Myocyte (in vitro differentiated cells): ENCODE measurements at regions not wholly inside any gene's neighbourhood (a gene's known extent, or its start where the extent isn't known, plus 50 kb on each side); places are given as distances from the start of the nearest gene placed in this dataset.
"Not testable (repeated sequence)": the region's sequence is repeated elsewhere in the genome, so short reads cannot be mapped to it uniquely, and the experiment has no call there.

Source experiments
- DNase-seq: peaks from one replicate; pipeline ENCODE4 v3.0.0-alpha.2; 2012; ENCODE audit warnings: low read depth

DNA sequence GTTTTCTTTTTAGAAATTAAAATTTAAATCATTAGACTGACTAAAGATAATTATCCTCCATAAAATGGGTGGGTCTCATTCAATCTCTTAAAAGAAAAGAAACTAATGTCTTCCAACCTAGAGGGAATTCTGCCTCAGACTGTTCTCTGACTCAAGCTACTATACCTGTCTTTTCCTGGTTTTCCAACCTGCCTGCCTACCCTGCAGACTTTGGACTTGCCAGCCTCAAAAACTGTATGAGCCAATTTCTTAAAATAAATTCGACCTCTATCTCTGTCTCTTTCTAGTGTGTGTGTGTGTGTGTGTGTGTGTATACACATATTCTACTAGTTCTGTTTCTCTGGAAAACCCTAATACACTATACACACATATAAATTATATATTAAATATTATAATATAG, 847.3 kb downstream of the PCDH17 start:
- DNase-seq: no peak

DNA sequence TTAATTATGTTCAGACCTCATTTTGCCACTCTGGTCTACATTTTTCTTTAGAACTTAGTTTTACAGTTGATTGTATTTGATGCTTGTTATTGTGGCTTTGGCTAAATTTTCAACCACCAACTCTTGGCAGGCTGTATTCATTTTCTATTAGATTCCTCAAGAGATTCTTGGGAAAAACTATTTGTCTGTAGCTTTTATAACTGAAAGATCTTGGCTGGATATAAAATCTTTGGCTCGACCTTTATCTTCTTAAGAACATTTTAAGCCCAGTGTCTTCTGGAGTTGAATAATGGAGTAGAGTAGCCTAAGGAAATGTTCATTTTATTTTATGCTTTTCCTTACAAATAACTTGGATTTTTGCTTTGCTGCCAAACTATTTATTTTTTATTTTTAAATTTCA, 848.5 kb downstream of the PCDH17 start:
- DNase-seq: no peak

DNA sequence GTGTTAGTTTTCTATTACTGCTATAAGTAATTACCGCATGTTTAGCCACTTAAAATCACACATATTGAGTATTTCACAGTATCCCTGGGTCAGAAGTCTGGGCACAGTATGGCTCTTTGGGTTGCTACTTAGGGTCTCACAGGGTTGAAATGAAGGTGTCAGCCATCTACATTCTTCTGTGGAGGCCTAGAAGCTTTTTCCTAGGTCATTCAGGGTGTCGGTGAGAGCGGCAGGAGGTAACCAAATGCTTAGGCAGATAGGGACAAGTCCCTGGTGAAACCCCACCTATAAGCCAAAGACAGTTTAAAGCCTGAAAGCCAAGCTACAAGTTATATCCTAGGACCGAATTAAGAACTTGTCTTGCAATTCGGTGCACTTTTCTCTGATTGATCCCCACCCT, 856.7 kb downstream of the PCDH17 start:
- DNase-seq: no peak

DNA sequence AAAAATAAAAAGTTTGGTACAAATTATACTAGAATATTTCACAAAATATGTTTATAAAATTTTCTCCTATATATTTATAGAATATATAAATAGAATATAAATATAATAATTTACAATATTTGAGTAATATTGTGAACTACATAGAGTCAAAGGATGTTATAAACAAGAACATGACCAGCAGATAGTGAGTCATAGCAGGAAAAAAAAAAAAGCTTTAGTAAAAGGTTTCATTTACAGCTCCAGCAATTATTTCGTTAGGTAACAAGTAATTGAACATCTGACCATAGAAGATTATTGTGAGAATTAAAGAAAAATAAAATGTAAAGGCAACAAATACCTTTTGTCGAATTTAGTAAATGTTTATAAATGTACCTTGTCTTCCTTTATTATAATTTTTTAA, 864.1 kb downstream of the PCDH17 start:
- no peak for DNase-seq

DNA sequence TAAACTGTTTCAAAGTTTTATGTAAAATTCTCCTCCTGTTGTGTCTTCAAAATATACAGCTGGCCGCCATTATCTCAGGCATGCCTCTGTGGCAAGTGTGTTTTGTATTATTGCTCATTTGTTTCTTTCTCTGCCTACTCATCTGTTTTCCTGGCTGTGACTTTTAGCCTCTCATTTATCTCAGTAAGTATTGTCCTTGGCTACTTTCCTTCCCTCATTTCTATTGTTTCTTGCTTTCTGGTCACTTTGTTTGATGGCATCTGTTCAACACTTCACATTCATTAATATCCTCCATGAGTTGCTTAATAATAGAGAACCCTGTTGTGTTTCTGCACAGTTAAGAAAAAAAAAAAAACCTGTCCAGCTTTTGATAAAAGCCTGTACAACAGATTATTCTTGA, 869.4 kb downstream of the PCDH17 start:
- no peak for DNase-seq

DNA sequence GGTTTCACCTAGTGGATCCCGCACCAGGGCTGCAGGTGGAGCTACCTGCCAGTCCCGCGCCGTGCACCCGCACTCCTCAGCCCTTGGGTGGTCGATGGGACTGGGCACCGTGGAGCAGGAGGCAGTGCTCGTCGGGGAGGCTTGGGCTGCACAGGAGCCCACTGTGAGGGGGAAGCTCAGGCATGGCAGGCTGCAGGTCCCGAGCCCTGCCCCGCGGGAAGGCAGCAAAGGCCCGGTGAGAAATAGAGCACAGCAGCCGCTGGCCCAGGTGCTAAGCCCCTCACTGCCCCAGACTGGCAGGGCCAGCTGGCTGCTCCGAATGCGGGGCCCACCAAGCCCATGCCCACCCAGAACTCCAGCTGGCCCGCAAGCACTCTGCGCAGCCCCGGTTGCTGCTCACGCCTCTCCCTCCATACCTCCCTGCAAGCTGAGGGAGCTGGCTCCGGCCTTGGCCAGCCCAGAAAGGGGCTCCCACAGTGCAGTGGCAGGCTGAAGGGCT, 872.7 kb downstream of the PCDH17 start:
- not testable (repeated sequence) for DNase-seq

DNA sequence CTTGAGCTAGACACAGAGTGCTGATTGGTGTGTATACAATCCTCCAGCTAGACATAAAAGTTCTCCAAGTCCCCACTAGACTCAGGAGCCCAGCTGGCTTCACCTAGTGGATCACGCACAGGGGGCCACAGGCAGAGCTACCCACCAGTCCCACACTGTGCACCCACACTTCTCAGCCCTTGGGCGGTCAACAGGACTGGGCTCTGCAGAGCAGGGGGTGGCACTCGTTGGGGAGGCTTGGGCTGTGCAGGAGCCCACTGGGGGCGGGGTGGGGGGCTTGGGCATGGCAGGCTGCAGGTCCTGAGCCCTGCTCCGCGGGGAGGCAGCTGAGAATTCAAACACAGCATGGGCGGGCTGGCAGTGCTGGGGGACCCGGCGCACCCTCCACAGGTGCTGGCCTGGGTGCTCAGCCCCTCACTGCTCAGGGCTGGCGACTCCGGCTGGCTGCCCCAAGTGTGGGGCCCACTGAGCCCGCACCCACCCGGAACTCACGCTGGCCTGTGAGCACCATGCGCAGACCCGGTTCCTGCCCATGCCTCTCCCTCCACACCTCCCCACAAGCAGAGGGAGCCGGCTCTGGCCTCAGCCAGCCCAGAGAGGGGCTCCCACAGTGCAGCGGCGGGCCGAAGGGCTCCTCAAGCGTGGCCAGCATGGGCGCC, 873.8 kb downstream of the PCDH17 start:
- DNase-seq: not testable (repeated sequence)

DNA sequence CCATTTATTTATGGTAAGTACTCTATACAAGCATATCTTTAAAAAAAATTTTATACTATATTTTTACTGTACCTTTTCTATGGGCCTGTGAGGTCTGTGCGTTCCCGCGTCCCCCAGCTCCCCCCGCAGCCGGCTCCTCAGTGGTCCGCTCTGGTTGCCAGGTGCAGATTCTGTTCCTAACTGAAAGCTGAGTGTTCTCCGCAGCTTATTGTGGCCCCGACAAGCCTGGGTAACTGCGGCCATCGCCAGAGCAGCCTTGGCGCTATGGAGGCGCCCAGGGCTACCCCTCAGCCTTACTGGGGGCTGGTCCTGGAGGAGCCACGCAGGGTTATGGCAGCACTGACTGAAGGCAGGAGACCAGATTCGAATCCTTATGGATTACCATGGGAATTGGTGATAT, 896.8 kb downstream of the PCDH17 start:
- no peak for DNase-seq

DNA sequence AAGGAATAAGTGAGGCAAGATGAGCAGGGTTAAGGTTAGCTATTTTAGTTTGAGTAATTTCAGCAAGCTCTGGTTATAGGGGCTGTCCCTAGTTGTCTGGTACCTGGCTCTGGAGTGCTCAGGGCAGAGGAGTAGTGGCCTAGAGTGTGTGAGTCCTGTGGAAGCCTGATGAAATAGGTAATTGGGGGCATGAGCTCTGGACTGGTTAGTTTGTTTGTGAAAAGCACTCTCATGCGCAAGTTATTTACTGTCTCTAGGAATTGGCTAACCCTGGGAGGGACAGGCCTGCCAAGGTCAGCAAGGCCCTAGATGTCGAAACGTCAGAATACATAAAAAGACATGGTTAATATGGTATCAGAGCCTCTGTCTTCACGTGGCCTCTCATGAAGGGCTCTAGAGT, 900.1 kb downstream of the PCDH17 start:
- no peak for DNase-seq

DNA sequence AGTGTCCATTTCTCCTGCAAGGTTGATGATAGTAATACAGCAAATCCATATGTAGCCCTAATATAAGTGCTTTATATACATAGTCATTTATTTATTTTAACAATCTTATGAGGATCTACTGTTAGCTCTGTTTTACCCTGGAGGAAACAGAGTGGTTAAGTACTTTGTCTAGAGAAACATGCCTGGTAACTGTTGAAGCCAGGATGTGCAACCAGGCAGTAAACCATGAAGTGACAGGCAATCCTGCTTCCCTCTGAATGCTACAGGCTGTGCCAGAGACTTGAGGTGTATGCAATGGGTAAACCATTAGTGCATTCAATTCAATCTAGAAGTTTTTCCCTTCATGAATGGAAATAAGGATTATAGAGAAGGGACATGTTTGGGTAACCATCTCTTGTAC, 911.0 kb downstream of the PCDH17 start:
- no peak for DNase-seq

DNA sequence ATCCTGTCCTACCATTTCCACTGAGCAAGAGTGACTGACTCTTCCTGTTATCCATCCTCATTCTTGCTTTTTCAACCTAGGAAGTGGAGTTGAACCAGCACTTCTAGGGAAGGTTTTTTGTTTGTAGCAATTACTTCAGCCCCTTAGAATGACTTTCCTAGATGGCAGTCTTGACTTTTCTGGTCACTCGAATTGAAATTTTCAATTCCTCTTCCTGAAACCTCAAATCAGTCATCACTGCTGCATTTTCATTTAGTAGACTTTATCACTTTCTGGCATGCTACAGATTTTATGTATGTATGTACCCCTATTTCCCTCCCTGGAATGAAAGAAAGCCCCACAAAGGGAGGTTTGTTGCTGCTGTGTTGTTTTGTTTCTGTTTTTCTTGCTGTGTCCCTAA, 915.9 kb downstream of the PCDH17 start:
- DNase-seq: no peak

DNA sequence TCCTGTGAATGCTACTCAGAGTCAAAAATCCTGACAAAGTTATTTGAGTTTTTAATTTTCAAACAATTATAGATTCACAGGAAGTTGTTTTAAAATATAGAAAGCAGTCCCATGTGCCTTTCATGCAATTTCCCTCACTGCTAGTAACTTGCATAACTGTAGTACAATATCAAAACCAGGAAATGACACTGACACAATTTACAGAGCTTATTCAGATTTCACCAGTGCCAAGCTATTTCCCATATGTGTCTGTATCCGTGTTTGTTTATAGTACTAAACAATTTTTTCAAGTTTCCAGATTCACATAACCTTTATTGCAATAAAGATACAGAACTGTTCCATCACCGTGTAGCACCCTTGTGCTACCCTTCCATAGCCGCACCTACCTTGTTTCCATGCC, 934.6 kb downstream of the PCDH17 start:
- no peak for DNase-seq

DNA sequence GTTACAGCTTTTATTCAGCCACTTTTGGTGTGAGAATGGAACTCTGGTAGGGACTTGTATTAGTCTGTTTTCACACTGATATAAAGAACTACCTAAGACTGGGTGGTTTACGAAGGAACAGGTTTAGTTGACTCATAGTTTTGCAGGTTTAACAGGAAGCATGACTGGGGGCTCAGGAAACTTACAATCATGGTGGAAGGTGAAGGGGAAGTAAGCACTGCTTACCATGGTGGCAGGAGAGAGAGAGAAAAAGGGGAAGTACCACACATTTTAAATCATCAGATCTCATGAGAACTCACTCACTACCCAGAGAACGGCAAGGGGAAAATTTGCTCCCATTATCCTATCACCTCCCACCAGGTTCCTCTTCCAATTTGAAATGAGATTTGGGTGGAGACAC, 942.2 kb downstream of the PCDH17 start:
- DNase-seq: no peak

DNA sequence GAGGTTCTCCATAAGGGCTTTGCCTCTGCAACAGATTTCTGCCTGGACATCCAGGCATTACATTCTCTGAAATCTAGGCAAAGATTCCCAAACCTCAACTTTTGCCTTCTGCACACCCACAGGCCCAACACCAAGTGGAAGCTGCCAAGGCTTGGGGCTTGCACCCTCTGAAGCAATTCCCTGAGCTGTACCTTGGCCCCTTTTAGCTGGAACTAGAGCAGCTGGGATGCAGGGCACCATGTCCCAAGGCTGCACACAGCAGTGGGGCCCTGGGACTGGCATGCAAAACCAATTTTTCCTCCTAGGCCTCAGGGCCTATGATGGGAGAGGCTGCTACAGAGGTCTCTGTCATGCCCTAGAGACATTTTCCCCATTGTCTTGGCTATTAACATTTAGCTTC, 943.2 kb downstream of the PCDH17 start:
- DNase-seq: no peak

DNA sequence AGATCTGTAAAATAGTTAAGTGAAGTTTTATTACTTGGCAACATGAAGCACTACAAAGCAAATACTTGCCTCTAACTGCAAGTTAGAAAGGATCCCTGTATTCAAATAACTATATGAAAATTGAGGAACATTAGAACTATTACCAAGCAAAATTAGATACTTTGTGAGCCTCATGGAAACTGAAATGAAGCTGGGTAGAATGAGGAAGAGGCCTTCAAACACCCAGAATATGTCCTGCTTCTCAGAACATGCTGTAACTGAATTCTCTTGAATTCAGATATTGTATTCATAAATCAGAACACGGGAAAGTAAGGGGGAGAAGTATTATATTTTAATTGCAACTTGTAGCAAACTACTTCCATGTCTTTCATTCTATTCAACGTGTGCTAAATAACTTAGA, 947.9 kb downstream of the PCDH17 start:
- DNase-seq: no peak

DNA sequence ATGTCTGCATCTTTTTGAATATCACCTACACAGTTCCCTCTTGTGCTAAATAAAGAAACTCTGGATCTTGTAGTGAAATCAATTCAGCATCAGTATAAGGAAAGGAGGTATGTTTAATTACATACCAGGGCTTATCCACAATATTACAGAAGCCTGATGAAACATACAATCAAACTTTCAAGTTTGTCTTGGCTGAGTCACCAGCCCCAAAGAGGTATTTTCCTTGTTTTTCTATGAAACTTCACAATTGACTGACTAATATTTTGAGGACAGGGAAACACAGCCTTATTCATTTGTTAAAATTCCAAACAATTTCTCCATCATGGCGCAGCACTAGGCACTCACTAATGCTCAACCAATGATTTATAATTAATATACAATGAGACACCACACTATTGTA, 952.4 kb downstream of the PCDH17 start:
- DNase-seq: no peak

DNA sequence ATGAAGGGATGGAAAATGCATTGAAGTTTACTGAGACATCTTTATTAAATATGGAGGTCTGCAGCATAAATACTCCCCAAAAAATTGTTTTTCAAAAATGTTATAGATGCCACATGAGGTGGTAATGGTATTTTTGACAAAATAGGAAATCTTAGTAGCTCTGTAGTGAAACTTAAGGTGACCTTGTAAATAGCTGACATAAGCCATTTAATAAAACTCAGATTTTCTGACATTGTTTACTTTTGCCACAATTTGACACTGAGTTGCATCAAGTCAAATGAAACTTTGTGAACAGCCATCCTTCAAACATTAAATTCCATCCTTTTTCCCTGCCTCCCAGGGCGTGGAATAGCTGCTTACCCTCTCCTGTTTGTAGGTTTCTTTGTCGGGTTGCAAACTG, 953.1 kb downstream of the PCDH17 start:
- DNase-seq: no peak

DNA sequence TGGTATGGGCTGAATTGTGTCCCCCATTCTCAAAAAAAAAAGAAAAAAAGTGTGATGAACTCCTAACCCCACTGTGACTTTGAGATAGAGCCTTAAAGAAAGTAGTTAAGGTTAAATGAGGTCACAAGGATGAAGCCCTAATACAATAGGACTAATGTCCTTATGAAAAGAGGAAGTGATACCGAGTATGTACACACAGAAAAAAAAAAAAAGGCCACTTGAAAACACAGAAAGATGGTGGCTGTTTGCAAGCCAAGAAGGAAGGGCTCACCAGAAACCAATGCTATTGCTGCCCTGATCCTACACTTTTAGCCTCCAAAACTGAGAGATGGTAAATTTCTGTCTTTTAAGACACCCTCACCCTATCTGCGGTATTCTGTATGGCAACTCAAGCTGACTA, 955.6 kb downstream of the PCDH17 start:
- DNase-seq: no peak

DNA sequence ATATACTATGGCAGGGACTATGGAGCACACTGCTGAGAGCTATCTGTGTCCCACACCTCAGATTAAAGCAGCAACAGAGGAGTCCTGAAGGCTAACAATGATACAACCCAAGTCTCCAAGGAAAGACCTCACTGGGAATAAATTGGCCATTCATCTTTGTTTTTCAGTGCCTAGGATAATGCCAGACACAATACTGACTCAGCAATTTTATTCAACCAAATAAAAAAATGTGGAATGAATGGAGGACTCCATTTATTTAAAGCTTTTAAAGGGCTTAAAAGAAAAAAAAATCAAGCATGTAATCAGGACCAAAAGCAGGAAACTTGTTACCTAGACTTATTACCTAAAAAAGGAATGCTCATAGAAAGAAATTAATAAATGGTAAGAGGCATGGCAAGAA, 960.5 kb downstream of the PCDH17 start:
- no peak for DNase-seq

DNA sequence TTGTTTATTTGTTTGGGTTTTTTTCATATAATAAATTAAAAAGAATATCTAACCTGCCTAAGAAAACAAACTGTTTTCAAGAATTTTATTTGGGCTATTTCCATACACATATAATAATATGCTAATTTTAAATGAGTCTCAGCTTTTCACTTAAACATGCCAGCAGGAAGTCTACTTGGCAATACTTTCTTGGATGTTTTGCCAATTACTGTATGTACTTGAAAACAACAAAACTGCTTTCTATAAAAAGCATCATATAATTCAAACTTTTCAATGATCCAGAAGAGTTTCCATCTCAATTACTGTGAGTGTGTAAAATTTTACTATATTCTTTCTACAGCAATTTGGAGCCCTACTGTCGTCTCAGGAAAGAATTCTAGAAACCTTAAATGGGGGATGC, 961.2 kb downstream of the PCDH17 start:
- DNase-seq: no peak

DNA sequence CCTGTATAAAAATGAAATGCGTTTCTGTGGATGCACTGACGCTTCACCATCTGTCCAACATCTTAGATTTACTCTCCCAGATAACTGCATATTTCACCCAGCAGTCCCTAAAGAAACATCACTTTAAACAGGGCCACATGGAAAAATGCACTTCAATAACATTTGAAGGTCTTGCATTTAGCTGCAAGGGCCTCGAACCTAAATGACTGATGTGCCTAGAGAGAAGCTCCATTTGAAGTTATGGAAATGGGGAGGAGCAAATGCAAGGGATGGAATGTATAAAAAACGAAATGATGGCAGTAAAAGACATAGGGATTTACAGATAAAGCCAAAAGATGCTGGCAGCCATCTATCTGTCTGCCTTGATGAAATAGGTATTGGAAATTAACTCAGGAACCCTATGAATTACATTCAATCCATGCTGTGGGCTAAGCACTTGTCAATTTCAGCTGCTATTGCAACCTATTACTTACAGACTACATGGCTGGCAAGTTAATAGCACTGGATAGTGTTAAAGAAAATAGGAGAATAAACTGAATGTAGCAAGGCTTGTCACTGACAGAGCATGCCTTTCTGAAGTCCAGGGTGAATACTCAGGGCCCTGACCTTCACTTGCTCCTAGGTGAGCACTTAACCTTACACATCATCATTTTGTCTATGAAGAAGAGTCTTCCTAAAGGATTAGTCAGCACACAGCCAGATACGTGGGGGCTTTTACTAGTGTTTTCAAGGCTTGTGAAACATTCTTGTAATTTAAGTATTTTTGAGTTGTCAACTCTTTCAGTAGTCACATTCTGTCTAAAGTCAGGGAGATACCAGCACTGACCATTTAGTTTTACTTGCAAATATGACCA, 963.4 kb downstream of the PCDH17 start:
- no peak for DNase-seq

DNA sequence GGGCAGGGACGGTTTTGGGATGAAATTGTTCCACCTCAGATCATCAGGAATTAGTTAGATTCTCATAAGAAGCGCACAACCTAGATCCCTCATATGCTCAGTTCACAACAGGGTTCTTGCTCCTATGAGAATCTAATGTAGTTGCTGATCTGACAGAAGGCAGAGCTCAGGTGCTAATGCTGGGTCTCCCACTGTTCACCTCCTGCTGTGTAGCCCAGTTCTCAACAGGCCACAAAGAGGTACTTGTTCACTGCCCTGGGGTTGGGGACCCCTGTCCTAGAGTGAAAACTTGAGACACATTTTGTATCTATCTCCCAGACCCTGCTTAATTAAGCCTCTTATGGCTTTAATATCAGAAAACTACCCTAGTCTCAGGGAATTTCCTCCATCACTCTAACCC, 966.0 kb downstream of the PCDH17 start:
- no peak for DNase-seq

DNA sequence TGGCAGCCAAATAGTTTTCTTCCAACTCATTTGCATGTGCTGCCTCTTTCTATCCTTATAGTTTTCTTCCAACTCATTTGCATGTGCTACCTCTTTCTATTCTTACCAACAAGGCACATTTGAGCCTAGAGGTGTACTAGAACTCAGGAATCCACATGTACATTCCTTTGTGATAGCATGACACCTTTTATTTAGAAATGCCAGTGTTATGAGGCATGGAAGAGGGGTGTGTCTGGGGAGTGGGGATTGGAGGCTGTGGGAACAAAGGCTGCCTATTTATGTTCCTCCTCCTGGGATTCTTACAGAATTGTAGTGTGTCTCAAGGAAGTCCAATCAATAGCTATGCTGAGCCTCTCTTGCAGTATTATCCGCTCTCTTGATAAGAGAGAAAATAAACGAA, 966.7 kb downstream of the PCDH17 start:
- no peak for DNase-seq
